WTC11 (cell line): ENCODE measurements at regions not wholly inside any gene's neighbourhood (a gene's known extent, or its start where the extent isn't known, plus 50 kb on each side); places are given as distances from the start of the nearest gene placed in this dataset.

Experiments used
- ATF3 ChIP-seq: sonication (generic); formaldehyde crosslinking; conservative IDR thresholded peaks from 2 replicates; pipeline ENCODE4 v1.8.1; 2022; ENCODE audit warnings: mild to moderate bottlenecking, missing genetic modification reagents
- CTCF ChIP-seq: fragments of 200-600 bp; IDR thresholded peaks from 2 replicates; pipeline ENCODE4 v1.8.0; 2022; ENCODE audit warnings: antibody characterized with exemption
- ELF4 ChIP-seq: sonication (generic); formaldehyde crosslinking; IDR thresholded peaks from 2 replicates; pipeline ENCODE4 v1.8.1; 2022; ENCODE audit warnings: low read depth, mild to moderate bottlenecking, moderate library complexity, missing genetic modification reagents
- FOXJ3 ChIP-seq: sonication (generic); formaldehyde crosslinking; IDR thresholded peaks from 2 replicates; pipeline ENCODE4 v1.9.0; 2021; ENCODE audit warnings: missing genetic modification reagents, mild to moderate bottlenecking, borderline replicate concordance
- USF2 ChIP-seq: sonication (generic); formaldehyde crosslinking; IDR thresholded peaks from 2 replicates; pipeline ENCODE4 v1.8.1; 2023; ENCODE audit warnings: mild to moderate bottlenecking, missing genetic modification reagents, moderate library complexity

GRCh38 chr10:56871160-56871668, 510.2 kb upstream of the ZWINT start:
- TF ChIP-seq CTCF (no peak), FOXJ3 (no peak), USF2 (CRISPR knock-in tag) (no peak), ATF3 (CRISPR knock-in tag) (no peak), ELF4 (CRISPR knock-in tag) (no peak)
